ENCODE measurements at regions not wholly inside any gene's neighbourhood (a gene's known extent, or its start where the extent isn't known, plus 50 kb on each side); places are given as distances from the start of the nearest gene placed in this dataset.

- Histone ChIP-seq H3K27me3 (ENCODE audit: insufficient read depth, low read depth) (no peaks in the 10 kb centered on the region), H3K4me2 (no peak overlapping the region), H2AFZ (no peak overlapping the region), H3K4me3 (no peak overlapping the region), H3K4me1 (replicated peaks; ENCODE audit: insufficient read depth) (no peaks in the 10 kb centered on the region), H3K79me2 (ENCODE audit: low read depth) (no peaks in the 10 kb centered on the region), H3K9me2 (ENCODE audit: insufficient read depth) (no peaks in the 10 kb centered on the region), H3K36me3 (ENCODE audit: low read depth) (no peaks in the 10 kb centered on the region), H3K27ac (no peak overlapping the region), H3F3A (ENCODE audit: insufficient read depth, low read depth) (no peaks in the 10 kb centered on the region), H3K9me3 (ENCODE audit: insufficient read depth, low read depth) (peaks cover 8% of the 10 kb centered on the region), H4K20me1 (ENCODE audit: insufficient read depth) (no peaks in the 10 kb centered on the region)
- TF ChIP-seq EZH2 (IDR thresholded peaks at IDR 0.05; ENCODE audit: low read depth) = no peak
- TF ChIP-seq, protein P1, sequence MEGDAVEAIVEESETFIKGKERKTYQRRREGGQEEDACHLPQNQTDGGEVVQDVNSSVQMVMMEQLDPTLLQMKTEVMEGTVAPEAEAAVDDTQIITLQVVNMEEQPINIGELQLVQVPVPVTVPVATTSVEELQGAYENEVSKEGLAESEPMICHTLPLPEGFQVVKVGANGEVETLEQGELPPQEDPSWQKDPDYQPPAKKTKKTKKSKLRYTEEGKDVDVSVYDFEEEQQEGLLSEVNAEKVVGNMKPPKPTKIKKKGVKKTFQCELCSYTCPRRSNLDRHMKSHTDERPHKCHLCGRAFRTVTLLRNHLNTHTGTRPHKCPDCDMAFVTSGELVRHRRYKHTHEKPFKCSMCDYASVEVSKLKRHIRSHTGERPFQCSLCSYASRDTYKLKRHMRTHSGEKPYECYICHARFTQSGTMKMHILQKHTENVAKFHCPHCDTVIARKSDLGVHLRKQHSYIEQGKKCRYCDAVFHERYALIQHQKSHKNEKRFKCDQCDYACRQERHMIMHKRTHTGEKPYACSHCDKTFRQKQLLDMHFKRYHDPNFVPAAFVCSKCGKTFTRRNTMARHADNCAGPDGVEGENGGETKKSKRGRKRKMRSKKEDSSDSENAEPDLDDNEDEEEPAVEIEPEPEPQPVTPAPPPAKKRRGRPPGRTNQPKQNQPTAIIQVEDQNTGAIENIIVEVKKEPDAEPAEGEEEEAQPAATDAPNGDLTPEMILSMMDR (conservative IDR thresholded peaks at IDR 0.05) = no peak
- ChIA-PET POLR2A (ENCODE audit: unreplicated experiment) (no interaction called here), CTCF (no interaction called here)
- BruUV-seq (replicated peaks) = no TSS peak
- no peak for DNase-seq
- intact Hi-C loops (cut with micrococcal nuclease; ENCODE audit: unreplicated experiment) = no loop called here
Observed at GRCh38 chr12:67568055-67568454, 80.5 kb upstream of the DYRK2 start.

DNA sequence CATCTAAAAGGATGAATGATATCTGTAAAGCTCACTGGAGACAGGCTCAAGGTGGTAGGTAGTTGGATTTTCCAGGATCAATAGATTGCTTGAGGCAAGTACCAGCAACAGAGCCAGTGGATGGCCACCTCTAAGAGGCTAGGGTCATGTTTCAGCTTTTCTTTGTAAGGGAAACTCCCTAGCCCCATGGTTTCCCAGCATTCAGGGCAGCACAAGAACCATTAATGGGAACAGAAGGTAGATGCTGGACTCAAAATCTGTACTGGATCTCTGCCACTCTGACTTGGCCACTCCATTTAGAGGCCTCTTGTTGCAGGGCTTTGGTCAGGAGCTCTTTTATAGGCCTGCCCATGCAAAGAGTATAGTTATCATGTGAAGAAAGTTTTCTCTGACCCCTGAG lies 76.1 kb upstream of the DYRK2 start:
- intact Hi-C loops (cut with micrococcal nuclease; ENCODE audit: unreplicated experiment) = no loop called here

GRCh38 chr12:67573566-67573965 lies 75.0 kb upstream of the DYRK2 start:
- Histone ChIP-seq H3K9me2 (ENCODE audit: insufficient read depth) (no peaks in the 10 kb centered on the region), H3K4me2 (no peak overlapping the region), H3K4me3 (no peak overlapping the region), H3K27ac (no peak overlapping the region), H3K4me1 (replicated peaks; ENCODE audit: insufficient read depth) (no peaks in the 10 kb centered on the region), H3K27me3 (ENCODE audit: insufficient read depth, low read depth) (no peaks in the 10 kb centered on the region), H3K9me3 (ENCODE audit: insufficient read depth, low read depth) (no peaks in the 10 kb centered on the region), H3K79me2 (ENCODE audit: low read depth) (no peaks in the 10 kb centered on the region), H4K20me1 (ENCODE audit: insufficient read depth) (no peaks in the 10 kb centered on the region), H3F3A (ENCODE audit: insufficient read depth, low read depth) (no peaks in the 10 kb centered on the region), H3K36me3 (ENCODE audit: low read depth) (no peaks in the 10 kb centered on the region), H2AFZ (no peak overlapping the region)
- BruUV-seq (replicated peaks) = no TSS peak
- DNase-seq = no peak
- POLR2A ChIA-PET (ENCODE audit: unreplicated experiment) = no interaction called here
- CTCF ChIA-PET = no interaction called here
- TF ChIP-seq, protein P1 (conservative IDR thresholded peaks at IDR 0.05) = no peak
- TF ChIP-seq EZH2 (IDR thresholded peaks at IDR 0.05; ENCODE audit: low read depth) = no peak
- intact Hi-C loops (cut with micrococcal nuclease; ENCODE audit: unreplicated experiment) = no loop called here

More for the DNA sequence above, 76.1 kb upstream of the DYRK2 start:
- no peaks in the 10 kb centered on the region for H3F3A ChIP-seq (ENCODE audit: insufficient read depth, low read depth)
- CTCF ChIA-PET = no interaction called here
- TF ChIP-seq, protein P1 (conservative IDR thresholded peaks at IDR 0.05) = no peak
- TF ChIP-seq EZH2 (IDR thresholded peaks at IDR 0.05; ENCODE audit: low read depth) = no peak
- no peaks in the 10 kb centered on the region for H3K4me1 ChIP-seq (replicated peaks; ENCODE audit: insufficient read depth)
- POLR2A ChIA-PET (ENCODE audit: unreplicated experiment) = no interaction called here
- H3K27ac ChIP-seq = no peak overlapping the region
- H3K9me3 ChIP-seq (ENCODE audit: insufficient read depth, low read depth) = no peaks in the 10 kb centered on the region
- no peaks in the 10 kb centered on the region for H4K20me1 ChIP-seq (ENCODE audit: insufficient read depth)
- no peak overlapping the region for H3K4me2 ChIP-seq
- no peaks in the 10 kb centered on the region for H3K36me3 ChIP-seq (ENCODE audit: low read depth)
- no peak overlapping the region for H3K4me3 ChIP-seq
- no peaks in the 10 kb centered on the region for H3K9me2 ChIP-seq (ENCODE audit: insufficient read depth)
- no peaks in the 10 kb centered on the region for H3K79me2 ChIP-seq (ENCODE audit: low read depth)
- DNase-seq = no peak
- H2AFZ ChIP-seq = no peak overlapping the region
- BruUV-seq (replicated peaks) = no TSS peak
- H3K27me3 ChIP-seq (ENCODE audit: insufficient read depth, low read depth) = no peaks in the 10 kb centered on the region
